ENCODE measurements at regions not wholly inside any gene's neighbourhood (a gene's known extent, or its start where the extent isn't known, plus 50 kb on each side); places are given as distances from the start of the nearest gene placed in this dataset.

DNA sequence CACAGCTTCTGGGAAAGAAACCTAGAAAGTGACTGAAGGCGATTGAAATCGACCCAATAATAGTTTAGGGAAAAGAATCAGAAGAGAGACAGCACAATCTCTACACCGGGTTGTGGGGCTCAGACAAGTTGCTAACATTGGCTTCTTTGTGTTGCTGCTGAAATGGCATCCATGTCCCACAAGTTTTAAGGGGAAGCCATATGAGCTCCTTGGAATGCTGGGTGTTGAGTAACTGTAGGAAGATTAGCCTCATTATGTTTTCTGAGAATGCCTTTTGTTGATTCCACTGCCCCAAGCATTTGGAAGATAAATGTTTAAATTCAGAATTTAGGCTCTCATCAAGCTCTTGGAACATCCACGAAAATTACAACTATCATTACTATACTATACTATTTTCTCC lies 73.4 kb upstream of the NEUROD1 start:
- peaks cover 5 to 7% of the 10 kb centered on the region in 2 donors for H3K4me1 ChIP-seq (replicated peaks in 1 of 2)
- ATAC-seq (replicated peaks in 6 of 8): peak in 3 of 8 experiments; percentile 47 to 62 (median 52)
- in situ Hi-C loops (cut with MboI; ENCODE audit: low pct_unique_long_range_greater_than_20kb in 2 of 9, low sequenced_read_pairs in 9 of 9, unreplicated experiment in 9 of 9): loop anchor here in 3 of 9 experiments (10.0 to 25.0 kb wide), 3 partner anchors 134 to 151 kb away; partner anchors contain the start of gene ITPRID2 (in 2 of the 3)
- peak overlapping the region in 1 of 2 donors; percentile 26 for H3K27ac ChIP-seq
- WGBS, 10 experiments: 14 to 92% (median 74%) methylated on average over 1 to 4 of the region's 4 CpGs
- H3K4me3 ChIP-seq: no peak overlapping the region

GRCh38 chr2:181754105-181754504 lies 73.8 kb upstream of the NEUROD1 start:
- no peak overlapping the region for H3K4me3 ChIP-seq
- ATAC-seq (replicated peaks in 6 of 8): peak in 5 of 8 experiments; percentile 40 to 93 (median 83)
- H3K27ac ChIP-seq: no peak overlapping the region
- H3K4me1 ChIP-seq (replicated peaks in 1 of 2): peaks cover 5 to 7% of the 10 kb centered on the region in 2 donors
- in situ Hi-C loops (cut with MboI; ENCODE audit: low pct_unique_long_range_greater_than_20kb in 2 of 9, low sequenced_read_pairs in 9 of 9, unreplicated experiment in 9 of 9): loop anchor here in 3 of 9 experiments (10.0 to 25.0 kb wide), 3 partner anchors 133 to 151 kb away; partner anchors contain the start of gene ITPRID2 (in 2 of the 3)
- 8 to 93% (median 55%) methylated on average over 1 to 3 of the region's 3 CpGs for WGBS, 10 experiments

GRCh38 chr2:181755181-181755580 lies 74.9 kb upstream of the NEUROD1 start:
- in situ Hi-C loops (cut with MboI; ENCODE audit: low pct_unique_long_range_greater_than_20kb in 2 of 9, low sequenced_read_pairs in 9 of 9, unreplicated experiment in 9 of 9): loop anchor here in 3 of 9 experiments (10.0 to 25.0 kb wide), 3 partner anchors 132 to 150 kb away; partner anchors contain the start of gene ITPRID2 (in 2 of the 3)
- Histone ChIP-seq H3K4me1 (replicated peaks in 1 of 2) (peaks cover 5 to 7% of the 10 kb centered on the region in 2 donors), H3K27ac (no peak overlapping the region), H3K4me3 (no peak overlapping the region)
- ATAC-seq (replicated peaks in 6 of 8): no peak

- Histone ChIP-seq H3K4me3 (no peak overlapping the region), H3K27ac (no peak overlapping the region), H3K4me1 (replicated peaks in 1 of 2) (peaks cover 0 to 7% of the 10 kb centered on the region in 2 donors)
- ATAC-seq (replicated peaks in 6 of 8): no peak
- in situ Hi-C loops (cut with MboI; ENCODE audit: low pct_unique_long_range_greater_than_20kb in 2 of 9, low sequenced_read_pairs in 9 of 9, unreplicated experiment in 9 of 9): loop anchor here in 1 of 9 experiments (25.0 kb wide), 1 partner anchor 127 kb away; the partner anchor contains the start of gene ITPRID2
- WGBS, 10 experiments: 14 to 100% (median 70%) methylated on average over 1 to 2 of the region's 2 CpGs; no CpG with 5 or more reads in 1 of the 10 experiments
Measured at GRCh38 chr2:181760521-181760920, 80.2 kb upstream of the NEUROD1 start.

GRCh38 chr2:181761175-181761574 lies 80.9 kb upstream of the NEUROD1 start:
- Histone ChIP-seq H3K4me1 (replicated peaks in 1 of 2) (peaks cover 0 to 7% of the 10 kb centered on the region in 2 donors), H3K4me3 (no peak overlapping the region), H3K27ac (no peak overlapping the region)
- in situ Hi-C loops (cut with MboI; ENCODE audit: low pct_unique_long_range_greater_than_20kb in 2 of 9, low sequenced_read_pairs in 9 of 9, unreplicated experiment in 9 of 9): loop anchor here in 1 of 9 experiments (25.0 kb wide), 1 partner anchor 126 kb away; the partner anchor contains the start of gene ITPRID2
- ATAC-seq (replicated peaks in 6 of 8): no peak
- 63 to 100% (median 98%) methylated on average over 1 to 2 of the region's 2 CpGs; no CpG with 5 or more reads in 4 of the 10 experiments for WGBS, 10 experiments

- H3K4me1 ChIP-seq (replicated peaks in 1 of 2): peaks cover 0 to 7% of the 10 kb centered on the region in 2 donors
- ATAC-seq (replicated peaks in 6 of 8): no peak
- WGBS, 10 experiments: 0 to 100% (median 85%) methylated on average over 1 to 5 of the region's 5 CpGs; no CpG with 5 or more reads in 1 of the 10 experiments
- H3K27ac ChIP-seq: no peak overlapping the region
- in situ Hi-C loops (cut with MboI; ENCODE audit: low pct_unique_long_range_greater_than_20kb in 2 of 9, low sequenced_read_pairs in 9 of 9, unreplicated experiment in 9 of 9): loop anchor here in 1 of 9 experiments (25.0 kb wide), 1 partner anchor 125 kb away; the partner anchor contains the start of gene ITPRID2
- no peak overlapping the region for H3K4me3 ChIP-seq
Measured at GRCh38 chr2:181762000-181762399, 81.7 kb upstream of the NEUROD1 start.

DNA sequence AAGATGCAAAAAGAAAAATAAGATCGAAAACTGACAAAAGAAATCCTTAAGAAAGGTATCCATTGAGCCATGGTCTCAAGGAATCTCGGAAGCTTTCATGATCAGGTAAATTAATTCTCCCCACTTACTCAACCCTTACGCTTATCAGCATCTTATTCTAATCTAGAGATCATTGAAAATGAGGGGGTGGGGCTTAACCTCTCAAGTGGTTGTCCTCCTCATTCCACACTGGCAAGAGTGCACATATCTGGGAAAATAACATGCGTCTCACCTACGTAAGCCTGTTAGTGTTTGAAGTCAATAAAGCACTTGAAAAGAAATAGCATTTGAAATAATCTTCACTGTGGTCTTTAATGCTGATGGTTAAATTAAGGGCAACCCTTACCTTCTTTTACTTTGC lies 82.5 kb upstream of the NEUROD1 start:
- Histone ChIP-seq H3K27ac (no peak overlapping the region), H3K4me1 (replicated peaks in 1 of 2) (peaks cover 0 to 7% of the 10 kb centered on the region in 2 donors), H3K4me3 (no peak overlapping the region)
- ATAC-seq (replicated peaks in 6 of 8): no peak
- 60 to 97% (median 80%) methylated on average over 1 to 5 of the region's 5 CpGs; no CpG with 5 or more reads in 1 of the 10 experiments for WGBS, 10 experiments
- in situ Hi-C loops (cut with MboI; ENCODE audit: low pct_unique_long_range_greater_than_20kb in 2 of 9, low sequenced_read_pairs in 9 of 9, unreplicated experiment in 9 of 9): loop anchor here in 1 of 9 experiments (25.0 kb wide), 1 partner anchor 124 kb away; the partner anchor contains the start of gene ITPRID2

DNA sequence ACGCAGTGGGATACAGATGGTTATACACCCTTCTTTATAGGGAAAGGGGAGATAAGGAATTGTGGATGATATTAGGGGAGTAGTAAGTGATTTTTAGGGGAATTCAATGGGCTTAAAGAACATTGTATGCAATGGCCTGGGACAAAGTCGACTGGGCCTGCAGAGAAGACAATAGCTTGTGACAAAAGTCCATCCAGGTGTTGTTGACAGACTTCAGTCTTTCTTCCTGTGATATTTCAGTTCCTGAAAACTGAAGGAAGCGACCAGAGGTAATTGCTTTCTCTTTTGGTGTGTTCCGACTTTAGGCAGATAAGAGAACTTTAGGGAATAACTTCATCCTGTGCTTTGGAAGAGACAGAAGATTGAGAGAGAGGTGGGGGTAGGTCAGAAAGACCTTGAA lies 83.1 kb upstream of the NEUROD1 start:
- WGBS, 10 experiments: 38 to 100% (median 77%) methylated on average over 2 to 4 of the region's 4 CpGs; no CpG with 5 or more reads in 2 of the 10 experiments
- Histone ChIP-seq H3K4me1 (replicated peaks in 1 of 2) (peaks cover 0 to 7% of the 10 kb centered on the region in 2 donors), H3K27ac (no peak overlapping the region), H3K4me3 (no peak overlapping the region)
- ATAC-seq (replicated peaks in 6 of 8): no peak
- in situ Hi-C loops (cut with MboI; ENCODE audit: low pct_unique_long_range_greater_than_20kb in 2 of 9, low sequenced_read_pairs in 9 of 9, unreplicated experiment in 9 of 9): loop anchor here in 1 of 9 experiments (25.0 kb wide), 1 partner anchor 124 kb away; the partner anchor contains the start of gene ITPRID2

DNA sequence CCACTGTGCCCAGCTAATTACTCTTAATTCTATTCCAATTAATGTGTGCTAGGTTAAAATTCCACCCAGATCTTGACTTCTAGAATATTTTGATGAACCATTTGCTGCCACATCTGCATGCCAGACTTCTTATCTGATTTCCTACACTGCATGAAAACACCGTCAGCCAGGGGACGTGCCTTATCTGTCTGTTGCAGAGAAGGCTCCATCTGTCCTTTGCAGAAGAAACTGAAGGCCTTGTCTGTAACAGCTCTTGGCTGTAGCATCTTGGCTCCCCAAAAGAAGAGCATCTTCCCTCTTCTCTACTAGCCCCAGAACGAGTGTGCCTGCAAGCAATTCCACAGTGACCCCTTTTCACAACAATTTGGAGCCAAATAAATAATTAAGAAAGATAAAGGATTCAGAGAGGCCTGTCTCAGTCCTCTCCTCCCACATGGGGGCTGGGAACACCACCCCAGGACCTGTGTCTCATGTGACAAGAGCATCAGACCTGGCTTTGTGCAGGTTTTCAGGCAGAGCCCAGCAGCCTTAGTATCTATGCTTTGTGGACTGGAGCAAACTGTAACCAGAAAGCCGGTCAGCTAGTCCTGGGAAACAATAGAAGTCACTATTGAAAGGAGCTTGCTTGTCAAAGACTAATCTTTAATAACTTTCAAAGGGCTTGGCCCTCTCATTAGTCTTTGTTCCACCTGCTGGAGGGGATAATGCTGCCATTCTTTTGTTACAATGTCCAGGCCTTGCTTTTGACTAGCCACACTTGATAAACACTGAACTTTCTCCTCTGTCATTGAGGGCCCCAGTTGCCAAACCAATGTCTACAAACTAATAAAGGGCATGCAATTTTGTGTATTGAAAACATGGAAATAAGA lies 84.0 kb upstream of the NEUROD1 start:
- ATAC-seq (replicated peaks in 6 of 8): peak in 3 of 8 experiments; percentile 15 to 77 (median 17)
- peaks cover 0 to 7% of the 10 kb centered on the region in 2 donors for H3K4me1 ChIP-seq (replicated peaks in 1 of 2)
- in situ Hi-C loops (cut with MboI; ENCODE audit: low pct_unique_long_range_greater_than_20kb in 2 of 9, low sequenced_read_pairs in 9 of 9, unreplicated experiment in 9 of 9): loop anchor here in 1 of 9 experiments (25.0 kb wide), 1 partner anchor 123 kb away; the partner anchor contains the start of gene ITPRID2
- 23 to 78% (median 50%) methylated on average over 2 to 4 of the region's 4 CpGs; no CpG with 5 or more reads in 3 of the 10 experiments for WGBS, 10 experiments
- H3K4me3 ChIP-seq: no peak overlapping the region
- H3K27ac ChIP-seq: peak overlapping the region in 1 of 2 donors; percentile 26

GRCh38 chr2:181766129-181766528 lies 85.8 kb upstream of the NEUROD1 start:
- Histone ChIP-seq H3K4me1 (replicated peaks in 1 of 2) (peaks cover 0 to 7% of the 10 kb centered on the region in 2 donors), H3K4me3 (no peak overlapping the region), H3K27ac (no peak overlapping the region)
- no peak for ATAC-seq (replicated peaks in 6 of 8)
- in situ Hi-C loops (cut with MboI; ENCODE audit: low pct_unique_long_range_greater_than_20kb in 2 of 9, low sequenced_read_pairs in 9 of 9, unreplicated experiment in 9 of 9): loop anchor here in 1 of 9 experiments (25.0 kb wide), 1 partner anchor 121 kb away; the partner anchor contains the start of gene ITPRID2

- no peak overlapping the region for H3K4me3 ChIP-seq
- no peaks in the 10 kb centered on the region for H3K4me1 ChIP-seq (replicated peaks in 1 of 2)
- in situ Hi-C loops (cut with MboI; ENCODE audit: low pct_unique_long_range_greater_than_20kb in 2 of 9, low sequenced_read_pairs in 9 of 9, unreplicated experiment in 9 of 9): loop anchor here in 1 of 9 experiments (25.0 kb wide), 1 partner anchor 117 kb away; the partner anchor contains the start of gene ITPRID2
- H3K27ac ChIP-seq: no peak overlapping the region
- ATAC-seq (replicated peaks in 6 of 8): no peak
Measured at GRCh38 chr2:181770150-181770549, 89.8 kb upstream of the NEUROD1 start.

DNA sequence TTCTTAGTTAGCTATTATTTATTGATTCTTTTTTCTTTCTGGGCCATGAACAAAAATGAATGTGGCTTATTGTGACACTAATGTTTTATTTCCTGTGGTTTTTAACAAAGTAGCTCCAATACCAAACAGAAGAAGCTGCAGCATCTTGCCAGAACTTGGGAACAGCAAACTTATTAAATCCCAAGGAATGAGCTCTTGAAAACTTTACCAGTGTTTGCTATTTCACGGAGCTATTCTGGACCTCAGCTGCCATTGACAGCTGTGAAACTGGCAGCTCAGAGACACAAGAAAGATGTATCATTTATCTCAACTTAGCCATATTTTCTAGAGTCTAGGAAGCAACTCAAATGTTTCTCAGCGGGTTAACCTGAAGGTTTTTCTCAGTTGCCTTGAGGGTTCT lies 91.0 kb upstream of the NEUROD1 start:
- Histone ChIP-seq H3K27ac (no peak overlapping the region), H3K4me1 (replicated peaks in 1 of 2) (no peaks in the 10 kb centered on the region), H3K4me3 (no peak overlapping the region)
- in situ Hi-C loops (cut with MboI; ENCODE audit: low pct_unique_long_range_greater_than_20kb in 2 of 9, low sequenced_read_pairs in 9 of 9, unreplicated experiment in 9 of 9): loop anchor here in 1 of 9 experiments (25.0 kb wide), 1 partner anchor 116 kb away; the partner anchor contains the start of gene ITPRID2
- ATAC-seq (replicated peaks in 6 of 8): no peak
- 0 to 87% (median 57%) methylated on average over 1 to 2 of the region's 2 CpGs; no CpG with 5 or more reads in 2 of the 10 experiments for WGBS, 10 experiments

- no peak for ATAC-seq (replicated peaks in 6 of 8)
- no peaks in the 10 kb centered on the region for H3K4me1 ChIP-seq (replicated peaks in 1 of 2)
- H3K4me3 ChIP-seq: no peak overlapping the region
- no peak overlapping the region for H3K27ac ChIP-seq
- WGBS, 10 experiments: 57 to 100% (median 87%) methylated on average over 1 to 4 of the region's 4 CpGs
- in situ Hi-C loops (cut with MboI; ENCODE audit: low pct_unique_long_range_greater_than_20kb in 2 of 9, low sequenced_read_pairs in 9 of 9, unreplicated experiment in 9 of 9): loop anchor here in 1 of 9 experiments (25.0 kb wide), 1 partner anchor 115 kb away; the partner anchor contains the start of gene ITPRID2
Measured at GRCh38 chr2:181772334-181772733, 92.0 kb upstream of the NEUROD1 start.

Data from motor neuron (in vitro differentiated cells).